MM.1S (cell line): ENCODE measurements at regions not wholly inside any gene's neighbourhood (a gene's known extent, or its start where the extent isn't known, plus 50 kb on each side); places are given as distances from the start of the nearest gene placed in this dataset.

Experiments used
- EZH2 ChIP-seq: fragments of 300-600 bp; sonication (generic); optimal IDR thresholded peaks from 2 replicates; pipeline ENCODE3; 2017; ENCODE audit warnings: low read depth, mild to moderate bottlenecking, antibody characterized with exemption, low read length, mixed read lengths
- EZH2phosphoT487 ChIP-seq: fragments of 300-600 bp; sonication (generic); IDR thresholded peaks from 2 replicates; pipeline ENCODE4 v1.6.1; 2018; ENCODE audit warnings: antibody characterized with exemption, low read length
- TF ChIP-seq, protein P1 (sequence below): fragments of 300-600 bp; sonication (generic); IDR thresholded peaks from 2 replicates; pipeline ENCODE4 v1.5.1; 2016; ENCODE audit warnings: antibody characterized with exemption, low read length, mixed read lengths

DNA sequence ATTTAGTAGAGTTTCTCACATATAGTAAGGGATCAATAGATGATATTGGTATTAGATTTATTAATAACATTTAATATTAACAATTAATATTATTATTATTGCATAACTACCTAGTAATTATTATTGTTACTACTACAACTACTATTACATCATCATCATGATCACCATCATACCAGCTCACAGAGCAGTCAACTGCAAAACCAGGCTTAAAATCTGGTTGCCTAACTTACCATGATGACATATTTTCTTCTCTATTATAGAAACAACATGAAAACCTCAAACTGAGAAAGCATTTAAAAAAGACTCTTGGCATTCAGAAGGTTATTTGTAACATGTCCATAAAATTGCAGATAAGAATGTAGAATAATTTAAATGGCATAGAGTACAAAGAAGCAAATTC, 247.0 kb upstream of the TTC29 start:
- TF ChIP-seq, protein P1, sequence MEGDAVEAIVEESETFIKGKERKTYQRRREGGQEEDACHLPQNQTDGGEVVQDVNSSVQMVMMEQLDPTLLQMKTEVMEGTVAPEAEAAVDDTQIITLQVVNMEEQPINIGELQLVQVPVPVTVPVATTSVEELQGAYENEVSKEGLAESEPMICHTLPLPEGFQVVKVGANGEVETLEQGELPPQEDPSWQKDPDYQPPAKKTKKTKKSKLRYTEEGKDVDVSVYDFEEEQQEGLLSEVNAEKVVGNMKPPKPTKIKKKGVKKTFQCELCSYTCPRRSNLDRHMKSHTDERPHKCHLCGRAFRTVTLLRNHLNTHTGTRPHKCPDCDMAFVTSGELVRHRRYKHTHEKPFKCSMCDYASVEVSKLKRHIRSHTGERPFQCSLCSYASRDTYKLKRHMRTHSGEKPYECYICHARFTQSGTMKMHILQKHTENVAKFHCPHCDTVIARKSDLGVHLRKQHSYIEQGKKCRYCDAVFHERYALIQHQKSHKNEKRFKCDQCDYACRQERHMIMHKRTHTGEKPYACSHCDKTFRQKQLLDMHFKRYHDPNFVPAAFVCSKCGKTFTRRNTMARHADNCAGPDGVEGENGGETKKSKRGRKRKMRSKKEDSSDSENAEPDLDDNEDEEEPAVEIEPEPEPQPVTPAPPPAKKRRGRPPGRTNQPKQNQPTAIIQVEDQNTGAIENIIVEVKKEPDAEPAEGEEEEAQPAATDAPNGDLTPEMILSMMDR = no peak
- TF ChIP-seq EZH2 (no peak), EZH2phosphoT487 (no peak)
